Astrocyte (in vitro differentiated cells and primary cell): ENCODE measurements at regions not wholly inside any gene's neighbourhood (a gene's known extent, or its start where the extent isn't known, plus 50 kb on each side); places are given as distances from the start of the nearest gene placed in this dataset.

Experiments
- CTCF ChIP-seq: IDR thresholded peaks from 2 replicates; pipeline ENCODE4 v1.5.1; 2011; ENCODE audit warnings: low read depth, mild to moderate bottlenecking, inconsistent platforms, low read length, moderate library complexity; ENCODE audit not compliant: insufficient read depth
- EZH2 ChIP-seq: IDR thresholded peaks from 2 replicates; pipeline ENCODE4 v1.6.1; 2012; ENCODE audit warnings: mild to moderate bottlenecking, low read length, inconsistent platforms; ENCODE audit not compliant: insufficient read depth

- TF ChIP-seq CTCF (no peak), EZH2 (no peak)
These were observed 390.5 kb upstream of the RBMS3 start for GRCh38 chr3:28890373-28890772.
